ENCODE measurements at regions not wholly inside any gene's neighbourhood (a gene's known extent, or its start where the extent isn't known, plus 50 kb on each side); places are given as distances from the start of the nearest gene placed in this dataset.

GRCh38 chr6:68049562-68049961, 585.5 kb upstream of the ADGRB3 start:
- ChIA-PET CTCF (no interaction called here), POLR2A (no interaction called here)
- DNase-seq (ENCODE audit: extremely low spot score) = no peak
- TF ChIP-seq NFRKB (IDR thresholded peaks at IDR 0.05) (no peak), TARDBP (IDR thresholded peaks at IDR 0.05) (no peak), FOXK2 (IDR thresholded peaks at IDR 0.05) (no peak), FOXA1 (IDR thresholded peaks at IDR 0.05) (no peak), ELF4 (IDR thresholded peaks at IDR 0.05) (no peak), CTBP1 (IDR thresholded peaks at IDR 0.05; ENCODE audit: borderline replicate concordance) (no peak)

DNA sequence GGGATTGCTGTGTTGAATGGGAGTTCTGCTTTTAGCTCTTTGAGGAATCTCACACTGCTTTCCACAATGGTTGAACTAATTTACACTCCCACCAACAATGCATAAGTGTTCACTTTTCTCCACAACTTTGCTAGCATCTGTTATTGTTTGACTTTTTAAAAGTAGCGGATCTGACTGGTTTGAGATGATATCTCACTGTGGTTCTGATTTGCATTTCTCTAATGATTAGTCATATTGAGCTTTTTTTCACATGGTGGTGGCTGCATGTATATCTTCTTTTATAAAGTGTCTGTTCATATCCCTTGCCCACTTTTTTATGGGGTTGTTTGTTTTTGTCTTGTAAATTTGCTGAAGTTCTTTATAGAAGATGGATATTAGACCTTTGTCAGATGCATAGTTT, 588.3 kb upstream of the ADGRB3 start:
- POLR2A ChIA-PET = no interaction called here
- no peak for DNase-seq (ENCODE audit: extremely low spot score)
- CTCF ChIA-PET = no interaction called here
- TF ChIP-seq NFRKB (IDR thresholded peaks at IDR 0.05) = no peak
- TF ChIP-seq FOXK2 (IDR thresholded peaks at IDR 0.05) = no peak
- no peak for TF ChIP-seq SUZ12 (IDR thresholded peaks at IDR 0.05)
- no peak for TF ChIP-seq HDGF (IDR thresholded peaks at IDR 0.05; ENCODE audit: borderline replicate concordance)
- TF ChIP-seq LEF1 (IDR thresholded peaks at IDR 0.05; ENCODE audit: borderline replicate concordance) = no peak
- TF ChIP-seq FOXA1 (IDR thresholded peaks at IDR 0.05) = no peak
- TF ChIP-seq ELF4 (IDR thresholded peaks at IDR 0.05) = no peak
- TF ChIP-seq TARDBP (IDR thresholded peaks at IDR 0.05) = no peak
- TF ChIP-seq ARNT (IDR thresholded peaks at IDR 0.05) = no peak
- no peak for TF ChIP-seq FOXM1 (IDR thresholded peaks at IDR 0.05; ENCODE audit: borderline replicate concordance)
- TF ChIP-seq BHLHE40 (IDR thresholded peaks at IDR 0.05; ENCODE audit: borderline replicate concordance) = no peak
- TF ChIP-seq L3MBTL2 (conservative IDR thresholded peaks at IDR 0.05) = no peak
- no peak for TF ChIP-seq PKNOX1 (IDR thresholded peaks at IDR 0.05)
- no peak for TF ChIP-seq CTBP1 (IDR thresholded peaks at IDR 0.05; ENCODE audit: borderline replicate concordance)
- TF ChIP-seq ZNF384 (IDR thresholded peaks at IDR 0.05) = no peak
- no peak for TF ChIP-seq SP1 (IDR thresholded peaks at IDR 0.05)

DNA sequence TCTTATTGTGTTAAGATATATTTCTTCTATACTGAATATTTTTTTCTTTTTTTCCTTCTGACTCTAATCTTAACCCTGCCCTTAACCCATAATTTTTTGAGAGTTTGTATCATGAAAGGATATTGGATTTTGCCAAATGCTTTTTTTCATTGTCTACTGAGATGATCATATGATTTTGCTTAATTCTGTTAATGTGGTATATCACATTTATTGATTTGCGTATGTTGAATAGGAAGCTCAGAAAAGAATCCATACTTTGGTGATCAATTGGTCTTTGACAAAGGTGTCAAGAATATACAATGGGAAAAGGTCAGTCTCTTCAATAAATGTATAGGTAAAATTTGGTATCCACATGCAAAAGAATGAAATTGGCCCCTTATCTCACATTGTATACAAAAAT, 588.8 kb upstream of the ADGRB3 start:
- POLR2A ChIA-PET = no interaction called here
- CTCF ChIA-PET = no interaction called here
- no peak for DNase-seq (ENCODE audit: extremely low spot score)
- no peak for TF ChIP-seq NFRKB (IDR thresholded peaks at IDR 0.05)
- TF ChIP-seq ZNF384 (IDR thresholded peaks at IDR 0.05) = no peak
- no peak for TF ChIP-seq SUZ12 (IDR thresholded peaks at IDR 0.05)
- TF ChIP-seq SP1 (IDR thresholded peaks at IDR 0.05) = no peak
- no peak for TF ChIP-seq L3MBTL2 (conservative IDR thresholded peaks at IDR 0.05)
- TF ChIP-seq PKNOX1 (IDR thresholded peaks at IDR 0.05) = no peak
- TF ChIP-seq LEF1 (IDR thresholded peaks at IDR 0.05; ENCODE audit: borderline replicate concordance) = no peak
- TF ChIP-seq FOXM1 (IDR thresholded peaks at IDR 0.05; ENCODE audit: borderline replicate concordance) = no peak
- no peak for TF ChIP-seq ARNT (IDR thresholded peaks at IDR 0.05)
- TF ChIP-seq BHLHE40 (IDR thresholded peaks at IDR 0.05; ENCODE audit: borderline replicate concordance) = no peak
- TF ChIP-seq FOXK2 (IDR thresholded peaks at IDR 0.05) = no peak
- TF ChIP-seq CTBP1 (IDR thresholded peaks at IDR 0.05; ENCODE audit: borderline replicate concordance) = no peak

GRCh38 chr6:68045193-68045592, 589.9 kb upstream of the ADGRB3 start:
- ChIA-PET CTCF (no interaction called here), POLR2A (no interaction called here)
- DNase-seq (ENCODE audit: extremely low spot score) = no peak
- TF ChIP-seq LEF1 (IDR thresholded peaks at IDR 0.05; ENCODE audit: borderline replicate concordance) = no peak
- TF ChIP-seq NFRKB (IDR thresholded peaks at IDR 0.05) = no peak
- no peak for TF ChIP-seq FOXA1 (IDR thresholded peaks at IDR 0.05)
- TF ChIP-seq ELF4 (IDR thresholded peaks at IDR 0.05) = no peak

DNA sequence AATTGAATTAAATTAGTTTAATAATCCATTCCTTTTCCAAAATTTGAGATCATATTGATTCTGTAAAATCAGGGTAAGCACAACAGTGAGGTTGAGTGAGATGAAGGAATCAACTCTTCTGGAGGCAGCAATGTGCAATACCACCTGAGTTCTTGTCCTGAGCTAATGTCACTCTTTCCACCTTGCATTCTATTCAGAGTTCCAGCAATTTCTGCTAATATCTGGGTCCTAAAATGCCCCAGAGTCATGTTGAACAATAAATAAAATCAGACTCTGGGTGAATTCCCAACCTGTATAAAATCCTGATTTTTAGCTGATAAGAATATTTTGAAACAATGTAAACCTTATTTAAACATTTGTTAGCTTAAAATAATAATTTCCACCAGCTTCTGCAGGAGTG, 590.8 kb upstream of the ADGRB3 start:
- CTCF ChIA-PET = no interaction called here
- TF ChIP-seq L3MBTL2 (conservative IDR thresholded peaks at IDR 0.05) (no peak), ZNF384 (IDR thresholded peaks at IDR 0.05) (no peak), FOXM1 (IDR thresholded peaks at IDR 0.05; ENCODE audit: borderline replicate concordance) (no peak), ARNT (IDR thresholded peaks at IDR 0.05) (no peak), SUZ12 (IDR thresholded peaks at IDR 0.05) (no peak), HDGF (IDR thresholded peaks at IDR 0.05; ENCODE audit: borderline replicate concordance) (no peak), FOXK2 (IDR thresholded peaks at IDR 0.05) (no peak), BHLHE40 (IDR thresholded peaks at IDR 0.05; ENCODE audit: borderline replicate concordance) (no peak)
- POLR2A ChIA-PET = no interaction called here
- no peak for DNase-seq (ENCODE audit: extremely low spot score)

- ChIA-PET POLR2A (no interaction called here), CTCF (no interaction called here)
- no peak for DNase-seq (ENCODE audit: extremely low spot score)
- no peak for TF ChIP-seq LEF1 (IDR thresholded peaks at IDR 0.05; ENCODE audit: borderline replicate concordance)
- TF ChIP-seq ARNT (IDR thresholded peaks at IDR 0.05) = no peak
- TF ChIP-seq HDGF (IDR thresholded peaks at IDR 0.05; ENCODE audit: borderline replicate concordance) = no peak
- TF ChIP-seq ELF4 (IDR thresholded peaks at IDR 0.05) = no peak
- TF ChIP-seq PKNOX1 (IDR thresholded peaks at IDR 0.05) = no peak
Observed at GRCh38 chr6:68043122-68043398, 592.0 kb upstream of the ADGRB3 start.

GRCh38 chr6:68042339-68043121, 592.6 kb upstream of the ADGRB3 start:
- ChIA-PET CTCF (no interaction called here), POLR2A (no interaction called here)
- no peak for DNase-seq (ENCODE audit: extremely low spot score)

More at GRCh38 chr6:68042339-68043121, 592.6 kb upstream of the ADGRB3 start:
- TF ChIP-seq PKNOX1 (IDR thresholded peaks at IDR 0.05) (no peak), ELF4 (IDR thresholded peaks at IDR 0.05) (no peak), NFRKB (IDR thresholded peaks at IDR 0.05) (no peak), LEF1 (IDR thresholded peaks at IDR 0.05; ENCODE audit: borderline replicate concordance) (no peak), FOXK2 (IDR thresholded peaks at IDR 0.05) (no peak), HDGF (IDR thresholded peaks at IDR 0.05; ENCODE audit: borderline replicate concordance) (no peak), TARDBP (IDR thresholded peaks at IDR 0.05) (no peak), SP1 (IDR thresholded peaks at IDR 0.05) (no peak)
